NCI-H2107 treated with DMSO at 0.1 percent for 48 hours (cell line): ENCODE measurements at regions not wholly inside any gene's neighbourhood (a gene's known extent, or its start where the extent isn't known, plus 50 kb on each side); places are given as distances from the start of the nearest gene placed in this dataset.

Experiments used
- DNase-seq: peaks from one replicate; lab custom pipeline; 2025; ENCODE audit not compliant: unreplicated experiment; lab: John Stamatoyannopoulos, UW

DNA sequence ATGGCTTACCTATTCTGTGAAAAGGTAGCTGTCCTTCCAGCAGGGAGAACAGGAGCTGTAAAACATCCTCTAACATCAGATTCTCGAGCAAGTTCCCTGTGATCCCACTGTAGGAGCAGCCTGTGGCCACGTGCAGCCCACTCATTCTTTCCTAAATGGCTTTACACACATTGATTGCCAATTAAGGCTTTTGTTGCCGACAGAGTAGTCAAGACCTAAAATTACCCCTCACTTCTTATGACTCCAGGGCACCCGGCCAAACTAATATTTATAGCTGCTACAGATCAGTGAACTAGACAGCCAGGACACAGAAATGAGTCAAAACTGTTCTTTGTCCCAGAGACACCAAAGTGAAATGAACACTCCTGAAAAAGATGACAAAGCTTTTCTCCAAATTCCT, 832.1 kb downstream of the SORCS3 start:
- DNase-seq, result no peak

DNA sequence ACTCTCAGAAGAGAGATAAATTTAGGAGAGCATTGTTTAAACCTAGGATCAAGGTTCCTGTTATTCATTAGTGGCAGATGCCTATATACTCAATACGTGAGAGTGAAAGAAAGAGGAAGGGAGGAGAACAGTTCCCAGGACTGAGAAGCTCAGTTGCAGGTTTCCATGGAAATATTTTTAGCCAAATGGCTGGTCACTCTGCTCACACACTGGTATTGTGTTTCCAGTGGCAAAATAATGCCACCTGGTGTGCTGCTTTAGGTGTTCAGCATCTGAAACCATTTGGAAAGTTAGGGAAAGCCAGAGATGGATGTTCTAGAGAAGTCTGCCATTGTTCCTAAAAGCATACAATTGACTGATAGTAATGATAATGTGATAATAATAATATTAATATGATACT, 827.7 kb downstream of the SORCS3 start:
- DNase-seq, result no peak

DNA sequence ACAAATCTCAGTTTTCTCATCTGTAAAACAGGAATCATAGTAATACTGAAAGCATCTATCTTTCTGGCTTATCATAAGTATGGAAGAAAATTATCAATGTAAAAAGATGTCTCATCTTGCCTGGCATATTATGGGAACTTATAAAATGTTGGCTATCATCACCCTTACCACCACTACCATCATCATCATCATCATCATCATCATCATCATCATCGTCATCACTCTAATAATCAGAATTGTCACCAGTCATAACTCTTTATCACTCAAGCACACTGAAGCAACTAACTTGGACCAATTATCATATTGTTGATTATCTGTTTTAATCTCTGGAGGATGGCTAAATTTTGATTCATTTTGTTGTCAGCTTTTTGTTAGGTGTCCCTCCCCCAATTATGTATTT, 825.4 kb downstream of the SORCS3 start:
- DNase-seq, result no peak

DNA sequence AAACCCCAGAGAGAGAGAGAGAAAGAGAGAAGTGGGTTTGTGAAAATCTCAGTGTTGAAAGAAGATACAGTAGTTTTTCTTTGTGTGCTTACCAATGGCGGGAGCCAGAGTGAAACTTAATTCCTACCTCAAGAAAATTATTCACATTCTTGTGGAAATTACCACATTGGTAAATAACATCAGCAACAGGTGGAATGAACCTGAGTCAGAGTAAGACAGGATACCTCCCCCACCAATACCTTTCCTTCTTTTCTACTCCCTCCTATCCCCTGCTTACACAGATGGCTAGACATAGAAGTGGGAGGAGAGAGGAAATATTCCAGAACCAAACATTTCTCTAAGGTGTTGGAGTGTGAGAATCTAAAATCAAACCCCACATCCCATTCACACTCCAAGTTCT, 793.9 kb downstream of the SORCS3 start:
- DNase-seq, result no peak

DNA sequence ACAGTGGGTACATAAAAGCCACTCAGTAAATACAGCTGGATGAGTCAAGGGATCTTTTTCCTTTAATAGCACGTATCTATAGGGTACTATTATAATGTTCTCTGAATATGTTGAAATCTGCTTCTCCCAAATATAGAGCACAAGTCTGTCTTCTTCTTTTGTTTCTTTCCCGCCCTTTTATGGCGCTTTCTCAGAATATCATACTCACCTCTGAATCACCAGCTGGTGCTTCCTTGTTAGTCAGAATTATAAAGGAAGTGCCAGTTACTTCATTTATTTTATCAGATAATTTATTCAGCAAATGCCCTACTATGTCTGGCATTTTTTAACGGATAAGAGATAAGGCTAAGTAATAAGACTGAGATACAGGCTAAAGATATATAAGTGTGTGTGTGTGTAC, 772.9 kb downstream of the SORCS3 start:
- no peak for DNase-seq

DNA sequence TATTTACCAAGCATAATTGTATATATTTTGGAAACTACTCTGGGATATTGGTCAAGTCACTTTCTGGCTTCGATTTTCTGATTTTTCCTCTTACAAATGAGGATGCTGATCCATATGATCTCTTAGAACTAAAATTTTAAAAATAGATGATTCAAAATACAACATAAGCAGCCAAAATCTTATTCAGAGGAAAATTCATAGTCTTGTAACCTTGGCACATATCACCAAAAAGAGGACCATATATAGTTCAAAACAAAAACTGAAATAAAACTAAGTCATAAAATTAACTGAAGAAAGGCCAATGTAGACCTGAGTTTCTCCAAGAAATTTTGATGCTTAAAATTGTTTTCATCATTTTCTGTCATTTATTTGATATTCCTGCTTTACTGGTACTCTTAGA, 768.3 kb downstream of the SORCS3 start:
- DNase-seq, result no peak

DNA sequence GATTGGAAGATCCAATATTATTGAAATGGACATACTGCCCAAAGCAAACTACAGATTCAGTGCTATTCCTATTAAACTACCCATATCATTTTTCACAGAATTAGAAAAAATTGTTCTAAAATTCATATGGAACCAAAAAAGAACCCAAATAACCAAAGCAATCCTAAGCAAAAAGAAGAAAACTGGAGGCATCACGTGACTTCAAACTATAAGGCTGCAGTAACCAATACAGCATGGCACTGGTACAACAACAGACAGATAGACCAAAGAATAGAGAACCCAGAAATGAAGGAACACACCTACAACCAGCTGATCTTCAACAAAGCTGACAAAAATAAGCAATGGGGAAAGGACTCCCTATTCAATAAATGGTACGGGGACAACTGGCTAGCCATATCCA, 765.4 kb downstream of the SORCS3 start:
- DNase-seq, result no peak

DNA sequence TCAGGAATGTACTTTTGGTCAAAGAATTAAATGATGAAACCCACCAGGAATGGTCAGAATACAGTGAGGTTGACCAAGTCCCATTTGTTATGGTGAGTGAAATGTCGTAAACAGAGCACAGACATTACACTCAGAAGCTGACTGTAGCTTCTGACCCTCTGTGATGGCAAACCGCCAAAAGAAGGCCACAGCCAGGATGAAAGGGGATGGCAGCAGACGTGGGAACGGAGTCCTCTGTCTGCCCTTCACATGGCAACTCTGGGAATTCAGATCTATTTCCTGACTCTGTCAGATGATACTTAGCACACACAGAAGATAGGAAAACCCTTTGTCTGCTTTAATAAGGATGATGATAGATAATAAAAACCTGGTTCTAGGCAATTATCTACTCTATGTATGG, 757.1 kb downstream of the SORCS3 start:
- DNase-seq, result no peak

DNA sequence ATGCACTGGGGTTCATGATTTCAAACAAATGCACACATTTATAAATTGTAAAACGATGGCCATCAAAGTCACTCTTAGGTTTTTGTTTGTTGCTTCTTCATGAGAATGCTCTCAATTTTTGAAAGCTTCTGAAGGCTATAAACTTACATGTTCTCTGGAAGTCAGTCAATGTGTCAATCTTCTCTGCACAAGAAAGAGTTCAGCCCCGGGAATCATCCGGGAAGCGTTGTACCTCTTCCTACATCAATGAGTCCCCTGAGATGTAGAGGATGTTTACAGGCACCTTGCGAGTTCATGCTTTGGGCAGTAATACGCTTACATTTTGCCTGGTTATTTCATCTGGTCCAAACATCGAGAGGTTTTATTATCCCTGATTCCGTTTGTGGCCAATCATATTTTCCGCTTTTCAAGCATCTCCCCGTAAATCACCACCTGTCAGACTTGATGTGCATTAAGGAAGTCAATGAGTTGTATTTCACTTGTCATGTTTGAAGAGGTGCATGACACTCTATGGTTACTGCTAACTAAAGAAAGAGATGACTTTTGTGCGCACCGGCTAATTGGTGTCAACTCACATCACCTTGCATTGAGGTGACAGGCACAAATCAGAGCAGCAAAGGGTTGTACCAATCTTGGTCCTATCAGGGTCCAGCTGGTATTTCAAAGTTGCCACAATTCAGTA, 750.7 kb downstream of the SORCS3 start:
- DNase-seq, result no peak

DNA sequence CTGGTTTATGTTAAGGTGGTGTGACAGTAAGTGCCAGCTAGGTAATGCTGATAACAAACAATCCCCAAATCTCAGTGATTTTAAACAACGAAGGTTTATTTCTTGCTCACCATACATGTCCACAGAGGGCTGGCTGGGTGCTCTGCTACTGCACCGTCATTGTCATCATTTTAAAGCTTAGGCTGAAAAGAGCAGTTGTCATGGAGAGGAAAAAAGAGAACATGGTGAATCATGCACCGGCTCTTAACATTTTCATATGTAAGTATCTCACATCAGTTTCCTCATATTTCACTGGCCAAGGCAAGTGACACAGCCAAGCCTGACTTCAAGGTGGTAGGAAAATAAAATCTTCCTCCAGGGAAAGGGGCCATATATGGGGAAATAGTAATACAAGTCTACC, 746.9 kb downstream of the SORCS3 start:
- DNase-seq, result no peak

DNA sequence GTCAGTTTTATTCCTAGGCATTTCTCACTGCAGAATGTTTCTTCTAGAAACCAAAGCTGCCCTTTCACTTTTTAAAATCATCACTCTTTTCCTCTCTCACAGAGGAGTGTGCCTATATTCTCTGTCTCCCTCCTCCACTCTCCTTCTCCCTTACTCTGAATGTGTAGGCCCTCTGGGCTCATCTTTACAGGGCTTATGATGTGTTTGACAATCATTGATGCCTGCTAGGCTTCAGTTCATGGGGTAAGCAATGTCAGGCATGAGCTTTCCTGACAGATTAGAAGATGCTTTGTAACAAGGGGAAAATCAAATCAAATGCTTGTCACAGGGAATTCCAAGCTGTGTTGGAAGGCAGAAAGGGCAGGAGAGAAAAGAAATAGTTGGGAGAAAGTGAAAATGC, 742.9 kb downstream of the SORCS3 start:
- no peak for DNase-seq

DNA sequence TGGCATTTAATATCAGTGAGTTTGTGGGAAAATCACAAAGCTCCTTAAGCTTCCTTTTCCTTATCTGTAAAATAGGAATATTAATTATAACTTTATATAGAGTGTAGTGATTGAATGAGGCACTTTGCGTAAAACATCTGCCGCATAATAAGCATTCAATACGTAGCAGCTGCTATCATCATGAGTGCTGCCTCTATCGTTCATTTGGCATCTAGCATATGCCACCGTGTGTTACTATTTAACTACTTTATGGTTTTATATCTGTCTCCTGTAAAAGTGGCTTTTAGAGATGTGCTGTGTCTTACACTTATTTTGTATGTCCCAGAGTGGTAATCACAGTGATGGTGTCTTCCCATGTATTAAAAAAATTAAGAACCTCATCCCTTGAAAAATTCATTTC, 729.6 kb downstream of the SORCS3 start:
- no peak for DNase-seq

DNA sequence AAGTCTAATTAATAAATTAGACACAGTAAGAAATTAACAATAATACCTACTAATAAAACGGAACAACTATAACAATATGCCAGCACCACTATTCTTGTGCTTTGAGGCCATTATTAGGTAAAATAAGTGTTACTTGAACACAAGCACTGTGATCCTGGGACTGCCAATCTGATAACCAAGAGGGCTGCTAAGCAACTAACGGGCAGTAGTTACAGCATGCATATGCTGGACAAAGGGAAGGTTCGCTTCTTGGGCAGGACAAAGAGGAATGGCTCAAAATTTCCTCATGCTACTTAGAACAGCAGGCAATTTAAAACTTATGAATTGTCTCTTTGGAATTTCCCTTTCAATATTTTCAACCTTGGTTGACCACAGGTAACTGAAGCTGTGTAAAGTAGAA, 718.6 kb downstream of the SORCS3 start:
- DNase-seq, result no peak

DNA sequence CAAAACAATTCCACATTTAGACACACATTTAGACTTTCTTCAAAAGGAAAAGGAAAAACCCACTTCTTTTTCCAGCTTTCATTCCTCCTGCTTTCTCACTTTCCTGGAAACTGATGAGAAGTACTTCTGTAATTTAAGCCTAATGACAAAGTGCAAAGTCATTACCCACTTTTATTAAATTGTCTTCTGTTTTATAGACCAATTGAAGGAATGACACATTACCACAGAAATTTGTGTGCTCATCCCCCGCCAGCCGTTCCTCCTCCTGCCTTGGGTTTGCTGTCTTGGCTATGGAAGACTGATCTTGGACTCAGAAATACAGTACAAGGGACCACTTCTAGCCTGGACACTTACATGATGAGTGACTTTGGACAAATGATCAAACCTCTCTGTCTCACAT, 717.8 kb downstream of the SORCS3 start:
- DNase-seq, result no peak

DNA sequence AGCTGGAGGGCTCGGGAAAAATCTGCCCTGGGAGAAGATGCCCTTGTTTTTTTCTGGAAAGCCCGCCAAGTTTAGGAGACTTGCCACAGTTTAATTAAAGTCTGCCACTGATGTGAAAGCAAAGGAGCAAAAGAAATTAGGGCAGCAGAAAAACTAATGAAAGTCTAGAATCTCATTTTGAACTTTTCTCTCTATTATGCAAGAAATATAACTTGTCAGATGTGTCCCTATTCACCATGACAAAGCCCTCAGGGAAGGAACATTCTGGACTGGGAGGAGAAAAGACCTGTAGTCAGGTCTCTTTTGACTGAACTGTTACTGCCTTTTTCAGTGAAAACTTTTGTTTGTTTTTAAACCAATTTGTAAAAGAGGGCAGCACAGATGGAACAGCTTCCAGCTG, 715.5 kb downstream of the SORCS3 start:
- DNase-seq, result no peak

DNA sequence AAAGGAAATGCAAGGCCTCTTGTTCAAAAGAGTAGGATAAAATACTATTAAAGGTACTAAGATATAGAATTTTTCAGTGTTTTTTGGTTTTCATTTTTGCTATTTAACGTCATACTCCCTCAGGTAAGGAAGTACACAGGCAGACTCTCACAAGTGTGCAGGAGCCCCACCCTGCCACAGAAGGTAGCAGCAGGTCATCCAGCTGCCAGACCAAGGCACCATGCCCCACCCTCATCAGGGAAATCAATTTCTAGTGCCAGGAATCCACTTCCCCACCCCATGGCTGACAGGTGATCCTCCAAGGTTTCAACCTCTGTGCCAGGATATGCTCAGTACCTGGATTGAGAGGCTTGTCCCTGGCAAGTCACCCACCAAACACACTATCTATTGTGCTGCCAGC, 712.9 kb downstream of the SORCS3 start:
- DNase-seq, result no peak

DNA sequence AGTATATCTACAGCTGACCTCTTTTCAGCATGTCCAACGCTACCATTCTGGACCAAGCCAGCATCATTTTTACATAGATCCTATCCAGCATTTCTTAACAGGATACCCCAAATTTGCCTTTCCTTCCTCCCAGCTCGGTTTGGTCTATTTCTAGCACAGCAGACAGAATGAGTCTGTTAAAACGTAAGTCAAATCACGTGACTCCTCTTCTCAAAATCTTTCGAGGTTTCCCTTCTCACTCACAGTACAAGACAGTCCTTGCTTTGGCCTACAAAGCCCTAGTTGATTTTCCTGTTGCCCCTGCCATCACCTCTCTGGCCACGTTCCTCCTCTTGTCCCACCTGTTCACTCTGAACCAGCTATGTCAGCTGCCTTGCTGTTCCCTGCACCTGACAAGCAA, 711.7 kb downstream of the SORCS3 start:
- DNase-seq, result no peak

DNA sequence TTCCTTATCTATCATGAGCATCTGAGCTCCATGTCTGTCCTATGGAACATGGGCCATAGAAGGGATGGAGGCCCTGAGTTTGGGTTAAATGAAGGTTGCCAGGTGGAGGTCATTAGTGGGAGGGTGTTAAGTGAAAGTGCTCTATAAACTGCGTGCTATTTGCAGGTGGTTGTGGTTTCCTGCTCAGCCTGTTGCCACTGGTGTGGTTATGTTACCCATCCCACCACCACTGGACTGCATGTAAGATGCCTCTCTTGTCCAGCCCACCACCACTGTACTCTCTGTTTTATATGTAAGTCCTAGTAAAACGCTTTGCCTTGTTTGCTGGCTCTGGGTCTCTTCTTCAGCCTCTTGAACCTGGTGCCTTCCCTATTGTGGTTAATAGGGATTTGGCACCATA, 711.2 kb downstream of the SORCS3 start:
- DNase-seq, result no peak

DNA sequence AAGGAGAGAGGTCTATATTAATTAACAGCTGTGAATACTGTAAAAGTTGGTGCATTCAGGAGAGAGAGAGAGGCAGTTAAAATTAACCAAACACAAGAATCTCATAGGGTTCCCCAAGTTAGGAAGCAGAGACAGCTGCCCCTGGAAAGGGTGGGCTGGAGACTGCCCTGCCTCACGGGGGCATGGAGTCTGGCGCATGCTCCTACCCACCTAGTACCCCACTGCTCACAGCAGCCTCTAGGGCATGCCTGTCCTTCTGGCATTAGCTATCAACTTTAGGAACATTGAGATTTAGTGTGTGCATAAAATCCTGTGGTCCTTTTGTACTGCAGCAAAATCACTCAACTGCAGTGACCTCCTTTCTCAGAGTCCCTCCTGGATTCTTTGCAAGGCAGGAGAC, 710.1 kb downstream of the SORCS3 start:
- DNase-seq, result no peak

DNA sequence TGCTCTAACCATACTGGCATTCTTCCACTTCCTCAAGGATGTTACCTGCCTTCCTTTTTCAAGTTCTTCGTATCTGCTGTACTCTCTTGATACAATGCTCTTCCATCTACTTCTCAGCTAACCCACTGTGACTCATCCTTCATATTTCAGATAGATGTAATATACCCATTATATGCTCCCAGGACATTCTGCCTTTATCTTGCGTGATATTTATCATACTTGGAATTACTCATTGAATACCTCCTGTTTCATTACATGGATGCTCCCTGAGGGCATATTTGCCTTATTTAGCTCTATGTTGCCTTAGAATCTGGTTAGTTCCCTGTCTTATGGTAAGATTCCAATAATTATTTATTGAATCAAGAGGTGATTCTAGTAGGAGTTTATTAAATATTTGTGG, 706.4 kb downstream of the SORCS3 start:
- DNase-seq, result no peak

DNA sequence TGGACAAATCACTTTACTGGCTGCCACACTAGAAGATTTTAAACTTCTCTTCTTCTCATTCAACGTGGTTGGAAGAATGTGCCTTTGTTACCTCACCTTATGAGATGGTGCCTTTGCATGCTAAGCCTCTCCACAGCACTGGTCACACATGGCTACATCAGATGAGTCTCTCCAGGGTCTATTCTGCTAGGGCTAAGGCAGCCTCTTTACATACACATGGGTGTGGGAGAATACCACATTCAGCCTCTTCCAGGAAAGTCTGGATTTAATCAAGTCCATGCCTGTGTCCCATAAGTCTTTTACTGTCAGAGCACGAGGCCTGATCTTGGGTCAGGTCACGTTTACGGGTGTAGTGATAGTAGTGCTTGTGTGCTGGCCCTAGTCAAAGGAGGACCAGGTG, 701.5 kb downstream of the SORCS3 start:
- DNase-seq, result no peak

DNA sequence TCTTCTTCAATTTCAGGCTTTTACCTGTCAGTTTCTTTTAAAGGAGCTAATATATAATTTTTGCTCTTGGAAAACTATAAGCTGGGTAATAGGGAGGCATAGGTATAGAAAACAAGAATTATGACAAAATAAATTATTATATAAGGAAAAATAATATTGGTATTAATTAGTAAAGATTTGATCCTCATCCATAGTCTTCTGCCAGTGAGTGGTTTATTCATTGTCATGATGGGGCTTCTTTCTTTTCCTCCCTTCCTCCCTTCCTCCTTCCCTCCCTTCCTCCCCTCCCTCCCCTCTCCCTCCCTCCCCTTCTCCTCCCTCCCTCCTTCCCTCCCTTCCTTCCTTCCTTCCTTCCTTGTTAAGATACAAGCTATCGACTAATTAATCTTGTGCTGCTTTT, 698.6 kb downstream of the SORCS3 start:
- no peak for DNase-seq

DNA sequence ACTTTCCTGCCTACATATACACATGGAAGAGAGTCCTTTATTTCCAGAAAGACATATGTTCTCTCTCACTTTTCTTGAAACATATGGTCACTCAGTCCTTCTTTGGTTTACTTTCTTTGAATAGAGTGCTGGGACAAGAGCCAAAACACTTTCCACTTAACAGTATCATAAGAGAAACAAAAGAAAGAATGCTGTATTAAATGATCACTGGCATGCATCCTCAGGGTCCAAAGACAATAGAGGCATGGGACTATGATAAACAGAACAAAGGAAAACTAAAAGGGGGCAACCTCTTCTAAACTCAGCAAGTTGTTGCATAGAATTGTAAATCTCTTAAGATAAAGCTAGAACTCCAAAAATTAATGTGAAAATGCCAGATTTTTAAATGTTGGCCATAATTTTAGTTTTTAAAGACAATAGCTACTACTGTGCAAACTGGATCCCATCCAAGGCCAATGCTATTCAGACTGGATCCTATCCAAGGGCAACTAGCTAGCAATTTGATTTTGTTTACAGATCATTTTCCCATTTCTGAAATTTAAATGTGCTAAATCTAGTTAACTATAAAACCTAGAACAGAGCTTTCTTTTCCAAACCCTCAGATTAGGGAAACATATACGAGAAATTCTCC, 687.5 kb downstream of the SORCS3 start:
- DNase-seq, result no peak
